ENCODE measurements at regions not wholly inside any gene's neighbourhood (a gene's known extent, or its start where the extent isn't known, plus 50 kb on each side); places are given as distances from the start of the nearest gene placed in this dataset.

GRCh38 chr4:96315815-96316214 lies 475.9 kb downstream of the PDHA2 start:
- no peak overlapping the region for H3K4me3 ChIP-seq (ENCODE audit: low read depth, low read length)
- TF ChIP-seq CTCF (IDR thresholded peaks at IDR 0.05; ENCODE audit: borderline replicate concordance, insufficient read depth, low read depth, low read length) = no peak

DNA sequence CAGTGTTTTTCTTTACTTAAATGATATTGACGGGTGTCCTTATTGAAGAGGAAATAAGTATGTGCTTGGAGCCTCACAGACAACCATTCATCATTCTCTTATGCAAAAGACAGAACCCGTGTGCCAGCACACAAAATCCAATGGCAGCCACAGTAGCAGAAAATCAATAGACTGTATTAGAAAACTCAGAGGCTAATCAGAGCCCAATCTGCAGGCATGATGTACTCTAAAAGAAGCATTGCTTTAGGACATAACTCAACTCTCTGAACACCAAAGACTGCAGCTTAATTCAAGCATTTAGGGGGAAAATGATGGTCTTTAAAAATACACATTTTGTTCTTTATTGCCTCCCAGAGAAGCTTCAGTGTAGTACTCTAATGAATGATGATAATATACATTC lies 476.9 kb downstream of the PDHA2 start:
- H3K4me3 ChIP-seq (ENCODE audit: low read depth, low read length) = no peak overlapping the region
- no peak for TF ChIP-seq CTCF (IDR thresholded peaks at IDR 0.05; ENCODE audit: borderline replicate concordance, insufficient read depth, low read depth, low read length)

DNA sequence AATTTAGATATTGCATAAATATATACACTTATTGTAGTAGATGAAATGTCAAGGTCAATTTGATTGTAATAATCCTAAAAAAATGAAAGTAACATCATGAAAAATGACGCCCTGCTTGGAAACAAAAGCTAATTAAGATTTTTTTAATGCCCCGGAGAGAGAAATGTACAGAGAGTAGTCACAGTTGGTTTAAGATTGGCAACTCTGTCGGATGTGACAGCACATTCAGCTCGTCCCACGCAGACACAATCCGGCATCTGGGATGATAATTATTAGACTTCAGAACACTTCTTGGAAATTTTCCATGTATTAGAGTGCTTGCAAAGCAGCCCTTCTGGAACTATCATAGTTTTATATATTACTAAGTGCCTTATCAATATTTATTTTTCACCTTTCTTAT lies 478.0 kb downstream of the PDHA2 start:
- H3K4me3 ChIP-seq (ENCODE audit: low read depth, low read length) = no peak overlapping the region
- no peak for TF ChIP-seq CTCF (IDR thresholded peaks at IDR 0.05; ENCODE audit: borderline replicate concordance, insufficient read depth, low read depth, low read length)

DNA sequence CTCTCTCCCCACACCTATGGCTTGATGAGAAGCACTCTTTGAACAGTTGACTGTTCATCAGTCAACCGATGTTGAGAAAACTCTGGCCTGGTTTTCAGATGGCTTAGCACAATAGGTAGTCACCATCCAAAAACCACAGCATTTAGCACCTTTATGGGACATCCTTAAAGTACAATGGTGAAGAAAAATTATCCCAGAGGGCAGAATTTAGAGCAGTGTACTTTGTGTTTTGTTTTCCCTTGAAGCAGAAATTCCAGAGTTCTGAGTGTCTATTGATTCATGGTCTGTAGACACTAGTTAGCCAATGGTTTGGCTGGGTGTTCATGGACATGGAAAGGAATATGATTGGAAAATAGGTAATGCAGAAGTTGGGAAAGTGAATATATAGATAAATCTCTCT lies 487.0 kb downstream of the PDHA2 start:
- TF ChIP-seq CTCF (IDR thresholded peaks at IDR 0.05; ENCODE audit: borderline replicate concordance, insufficient read depth, low read depth, low read length) = no peak
- H3K4me3 ChIP-seq (ENCODE audit: low read depth, low read length) = no peak overlapping the region

- no peak overlapping the region for H3K4me3 ChIP-seq (ENCODE audit: low read depth, low read length)
- TF ChIP-seq CTCF (IDR thresholded peaks at IDR 0.05; ENCODE audit: borderline replicate concordance, insufficient read depth, low read depth, low read length) = no peak
Observed at GRCh38 chr4:96342196-96342595, 502.3 kb downstream of the PDHA2 start.

GRCh38 chr4:96342790-96343455 lies 503.0 kb downstream of the PDHA2 start:
- TF ChIP-seq CTCF (IDR thresholded peaks at IDR 0.05; ENCODE audit: borderline replicate concordance, insufficient read depth, low read depth, low read length) = no peak
- no peak overlapping the region for H3K4me3 ChIP-seq (ENCODE audit: low read depth, low read length)

DNA sequence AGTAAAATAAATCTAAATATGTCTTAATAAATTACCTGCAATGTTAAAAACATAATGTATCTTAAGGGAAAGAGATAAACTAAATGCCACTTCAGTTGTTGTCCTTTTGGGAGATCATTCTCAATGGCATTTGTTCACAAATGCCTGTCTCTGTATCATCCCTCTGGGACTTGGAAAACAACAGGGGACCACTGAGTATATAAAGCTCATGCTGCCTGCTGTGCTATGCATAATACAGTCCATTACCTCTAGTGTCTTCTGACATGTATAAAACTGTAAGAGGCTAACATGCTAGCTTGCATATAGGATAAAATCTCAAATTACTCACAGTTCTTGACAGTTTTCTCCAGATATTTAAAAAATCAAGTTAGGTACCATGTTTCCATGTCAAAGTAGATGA lies 503.9 kb downstream of the PDHA2 start:
- H3K4me3 ChIP-seq (ENCODE audit: low read depth, low read length) = no peak overlapping the region
- TF ChIP-seq CTCF (IDR thresholded peaks at IDR 0.05; ENCODE audit: borderline replicate concordance, insufficient read depth, low read depth, low read length) = no peak
